Sigmoid colon (tissue), 4 donors: ENCODE measurements at regions not wholly inside any gene's neighbourhood (a gene's known extent, or its start where the extent isn't known, plus 50 kb on each side); places are given as distances from the start of the nearest gene placed in this dataset.

Experiments used
- EP300 ChIP-seq, 4 donors: sonication (generic); formaldehyde crosslinking; IDR thresholded peaks; one replicate each; pipeline ENCODE4 v1.6.1; 2017; ENCODE audit warnings: antibody characterized with exemption in 4 of 4
- POLR2AphosphoS5 ChIP-seq, 4 donors: sonication (generic); formaldehyde crosslinking; IDR thresholded peaks; one replicate each; pipeline ENCODE4 v1.6.1; 2017; ENCODE audit warnings: antibody characterized with exemption in 4 of 4
- TF ChIP-seq, protein P1 (sequence below), 4 experiments: fragments of 450-650 bp in 3 of 4; fragments of 200-600 bp in 1 of 4; IDR thresholded peaks; one replicate each; pipeline ENCODE4 v1.5.1; 2016 to 2019; ENCODE audit warnings: antibody characterized with exemption in 4 of 4, mild to moderate bottlenecking in 3 of 4, moderate library complexity in 2 of 4

DNA sequence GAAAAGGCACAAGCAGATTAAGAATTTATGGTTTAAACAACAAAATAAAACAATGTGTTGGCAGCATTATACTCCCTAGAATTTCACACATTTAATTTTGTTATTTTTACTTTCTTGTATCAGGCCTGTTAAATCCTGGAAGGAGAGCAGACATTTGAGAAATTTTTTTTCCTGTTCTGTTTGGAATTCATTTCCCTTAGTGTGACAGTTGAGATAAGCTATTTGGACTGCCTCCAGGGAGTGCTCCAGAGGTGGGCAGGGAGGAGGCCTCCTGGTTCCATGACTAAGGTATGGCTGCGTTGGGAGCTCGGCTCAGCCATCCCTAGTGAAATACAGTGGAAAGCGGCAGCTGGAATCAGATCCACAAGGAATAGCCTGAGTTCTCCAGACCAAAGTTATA lies 185.7 kb downstream of the KCNRG start:
- TF ChIP-seq POLR2AphosphoS5 (IDR thresholded peaks at IDR 0.05) (no peak), EP300 (IDR thresholded peaks at IDR 0.05) (no peak)
- TF ChIP-seq, protein P1, sequence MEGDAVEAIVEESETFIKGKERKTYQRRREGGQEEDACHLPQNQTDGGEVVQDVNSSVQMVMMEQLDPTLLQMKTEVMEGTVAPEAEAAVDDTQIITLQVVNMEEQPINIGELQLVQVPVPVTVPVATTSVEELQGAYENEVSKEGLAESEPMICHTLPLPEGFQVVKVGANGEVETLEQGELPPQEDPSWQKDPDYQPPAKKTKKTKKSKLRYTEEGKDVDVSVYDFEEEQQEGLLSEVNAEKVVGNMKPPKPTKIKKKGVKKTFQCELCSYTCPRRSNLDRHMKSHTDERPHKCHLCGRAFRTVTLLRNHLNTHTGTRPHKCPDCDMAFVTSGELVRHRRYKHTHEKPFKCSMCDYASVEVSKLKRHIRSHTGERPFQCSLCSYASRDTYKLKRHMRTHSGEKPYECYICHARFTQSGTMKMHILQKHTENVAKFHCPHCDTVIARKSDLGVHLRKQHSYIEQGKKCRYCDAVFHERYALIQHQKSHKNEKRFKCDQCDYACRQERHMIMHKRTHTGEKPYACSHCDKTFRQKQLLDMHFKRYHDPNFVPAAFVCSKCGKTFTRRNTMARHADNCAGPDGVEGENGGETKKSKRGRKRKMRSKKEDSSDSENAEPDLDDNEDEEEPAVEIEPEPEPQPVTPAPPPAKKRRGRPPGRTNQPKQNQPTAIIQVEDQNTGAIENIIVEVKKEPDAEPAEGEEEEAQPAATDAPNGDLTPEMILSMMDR (IDR thresholded peaks at IDR 0.05), result no peak
